SH-SY5Y (cell line): ENCODE measurements at regions not wholly inside any gene's neighbourhood (a gene's known extent, or its start where the extent isn't known, plus 50 kb on each side); places are given as distances from the start of the nearest gene placed in this dataset.

Source experiments
- GATA2 ChIP-seq: IDR thresholded peaks from 2 replicates; pipeline ENCODE4 v1.6.1; 2011; ENCODE audit warnings: mild to moderate bottlenecking, low read depth, low read length
- GATA3 ChIP-seq: IDR thresholded peaks from 2 replicates; pipeline ENCODE4 v1.6.1; 2011; ENCODE audit warnings: low read depth, mild to moderate bottlenecking, low read length, moderate library complexity

- TF ChIP-seq GATA3 (no peak), GATA2 (no peak)
These were observed 179.9 kb downstream of the ADSS2 start for GRCh38 chr1:244271691-244272308.

- TF ChIP-seq GATA3, result no peak
- no peak for TF ChIP-seq GATA2
These were observed 179.0 kb downstream of the ADSS2 start for GRCh38 chr1:244272471-244273261.

- TF ChIP-seq GATA3, result no peak
- no peak for TF ChIP-seq GATA2
These were observed 178.4 kb downstream of the ADSS2 start for GRCh38 chr1:244273262-244273844.

- TF ChIP-seq GATA3 (no peak), GATA2 (no peak)
These were observed 177.7 kb downstream of the ADSS2 start for GRCh38 chr1:244273845-244274619.

GRCh38 chr1:244276646-244277045 is 175.1 kb downstream of the ADSS2 start:
- TF ChIP-seq GATA2, result no peak
- no peak for TF ChIP-seq GATA3

GRCh38 chr1:244280201-244280600 is 171.5 kb downstream of the ADSS2 start:
- TF ChIP-seq GATA2 (no peak), GATA3 (no peak)

- TF ChIP-seq GATA3 (no peak), GATA2 (no peak)
These were observed 170.8 kb downstream of the ADSS2 start for GRCh38 chr1:244280859-244281258.

- TF ChIP-seq GATA3 (no peak), GATA2 (no peak)
These were observed 167.9 kb downstream of the ADSS2 start for GRCh38 chr1:244283772-244284171.

- TF ChIP-seq GATA3 (no peak), GATA2 (no peak)
These were observed 167.0 kb downstream of the ADSS2 start for GRCh38 chr1:244284641-244285156.

GRCh38 chr1:244286341-244286740 is 165.4 kb downstream of the ADSS2 start:
- TF ChIP-seq GATA3 (no peak), GATA2 (no peak)

- TF ChIP-seq GATA3, result no peak
- no peak for TF ChIP-seq GATA2
These were observed 164.0 kb downstream of the ADSS2 start for GRCh38 chr1:244287726-244288125.

GRCh38 chr1:244288663-244289062 is 163.0 kb downstream of the ADSS2 start:
- TF ChIP-seq GATA3 (no peak), GATA2 (no peak)

GRCh38 chr1:244289991-244290785 is 161.5 kb downstream of the ADSS2 start:
- TF ChIP-seq GATA3 (no peak), GATA2 (no peak)
